Activated CD8-positive, alpha-beta T cell treated with anti-CD3 and anti-CD28 coated beads for 36 hours (primary cell): ENCODE measurements at regions not wholly inside any gene's neighbourhood (a gene's known extent, or its start where the extent isn't known, plus 50 kb on each side); places are given as distances from the start of the nearest gene placed in this dataset.

Experiments used
- ATAC-seq: fragments of 200-7000 bp; cut with Tn5 transposase; one replicate; pipeline ENCODE4 v1.10.0; 2021; ENCODE audit warnings: mild to moderate bottlenecking, moderate library complexity
- CTCF ChIA-PET: fragments of 350-600 bp; sonication (Branson Sonifier 250); formaldehyde crosslinking; loops from one replicate; lab custom pipeline; 2021; ENCODE audit warnings: antibody characterized with exemption; lab: Charles Lee
- POLR2A ChIA-PET: fragments of 350-600 bp; sonication (Branson Sonifier 250); formaldehyde crosslinking; loops from one replicate; lab custom pipeline; 2021; ENCODE audit warnings: antibody characterized with exemption; lab: Charles Lee
- DNase-seq: peaks from one replicate; pipeline ENCODE4 v3.0.0-alpha.2; 2020
- H3K27ac Mint-ChIP-seq: one replicate; pipeline ENCODE4 v1.8.0; 2021; ENCODE audit warnings: mild to moderate bottlenecking, mixed read lengths
- H3K27me3 Mint-ChIP-seq: one replicate; pipeline ENCODE4 v1.8.0; 2021; ENCODE audit warnings: mixed read lengths
- H3K36me3 Mint-ChIP-seq: one replicate; pipeline ENCODE4 v1.8.0; 2021; ENCODE audit warnings: low read depth, mixed read lengths
- H3K4me1 Mint-ChIP-seq: one replicate; pipeline ENCODE4 v1.8.0; 2021; ENCODE audit warnings: low read depth, mixed read lengths
- H3K4me3 Mint-ChIP-seq: one replicate; pipeline ENCODE4 v1.8.0; 2021; ENCODE audit warnings: mild to moderate bottlenecking, moderate library complexity, mixed read lengths
- H3K9me3 Mint-ChIP-seq: one replicate; pipeline ENCODE4 v1.8.0; 2021; ENCODE audit warnings: mixed read lengths
- intact Hi-C: fragments of 100-400 bp; cut with micrococcal nuclease; formaldehyde crosslinking; loops from one replicate; pipeline ENCODE4 v1.10.0; 2022
- TF ChIP-seq, protein P1 (sequence below): fragments of 200-600 bp; IDR thresholded peaks from one replicate; pipeline ENCODE4 v1.8.0; 2022; ENCODE audit warnings: antibody characterized with exemption, mild to moderate bottlenecking

GRCh38 chr1:238104752-238105151, 214.0 kb upstream of the ZP4 start:
- ATAC-seq = no peak
- TF ChIP-seq, protein P1, sequence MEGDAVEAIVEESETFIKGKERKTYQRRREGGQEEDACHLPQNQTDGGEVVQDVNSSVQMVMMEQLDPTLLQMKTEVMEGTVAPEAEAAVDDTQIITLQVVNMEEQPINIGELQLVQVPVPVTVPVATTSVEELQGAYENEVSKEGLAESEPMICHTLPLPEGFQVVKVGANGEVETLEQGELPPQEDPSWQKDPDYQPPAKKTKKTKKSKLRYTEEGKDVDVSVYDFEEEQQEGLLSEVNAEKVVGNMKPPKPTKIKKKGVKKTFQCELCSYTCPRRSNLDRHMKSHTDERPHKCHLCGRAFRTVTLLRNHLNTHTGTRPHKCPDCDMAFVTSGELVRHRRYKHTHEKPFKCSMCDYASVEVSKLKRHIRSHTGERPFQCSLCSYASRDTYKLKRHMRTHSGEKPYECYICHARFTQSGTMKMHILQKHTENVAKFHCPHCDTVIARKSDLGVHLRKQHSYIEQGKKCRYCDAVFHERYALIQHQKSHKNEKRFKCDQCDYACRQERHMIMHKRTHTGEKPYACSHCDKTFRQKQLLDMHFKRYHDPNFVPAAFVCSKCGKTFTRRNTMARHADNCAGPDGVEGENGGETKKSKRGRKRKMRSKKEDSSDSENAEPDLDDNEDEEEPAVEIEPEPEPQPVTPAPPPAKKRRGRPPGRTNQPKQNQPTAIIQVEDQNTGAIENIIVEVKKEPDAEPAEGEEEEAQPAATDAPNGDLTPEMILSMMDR = no peak
- H3K4me3 Mint-ChIP-seq = no peak overlapping the region

DNA sequence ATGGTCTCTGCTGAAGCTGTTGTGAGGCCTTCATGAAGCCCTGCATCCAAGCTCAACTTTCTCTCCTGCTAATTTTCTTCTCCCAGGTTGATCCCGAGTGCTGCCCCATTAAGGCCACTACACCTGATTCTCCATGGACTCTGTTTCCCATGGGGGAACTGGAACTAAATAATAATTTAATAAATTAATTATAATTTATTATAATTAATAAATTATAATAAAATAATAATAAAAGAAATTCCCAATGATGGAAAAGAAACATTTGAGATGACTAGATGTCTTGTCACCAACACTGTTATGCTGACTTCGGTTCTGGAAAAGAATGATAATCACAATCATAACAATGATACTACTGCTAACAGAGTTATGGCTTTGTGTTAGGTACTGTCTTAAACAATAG, 211.2 kb upstream of the ZP4 start:
- DNase-seq (no peak), ATAC-seq (no peak)
- no peaks in the 10 kb centered on the region for H3K27me3 Mint-ChIP-seq
- no peaks in the 10 kb centered on the region for H3K4me1 Mint-ChIP-seq
- H3K27ac Mint-ChIP-seq = no peak overlapping the region
- H3K9me3 Mint-ChIP-seq = peaks cover 8% of the 10 kb centered on the region
- intact Hi-C loops = no loop called here
- ChIA-PET POLR2A (no interaction called here), CTCF (no interaction called here)
- no peaks in the 10 kb centered on the region for H3K36me3 Mint-ChIP-seq
- H3K4me3 Mint-ChIP-seq = no peak overlapping the region
- TF ChIP-seq, protein P1 = no peak

More at GRCh38 chr1:238104752-238105151, 214.0 kb upstream of the ZP4 start:
- Mint-ChIP-seq H3K27me3 (no peaks in the 10 kb centered on the region), H3K9me3 (peaks cover 7% of the 10 kb centered on the region), H3K27ac (no peak overlapping the region), H3K4me1 (no peaks in the 10 kb centered on the region), H3K36me3 (no peaks in the 10 kb centered on the region)
- CTCF ChIA-PET = no interaction called here
- no peak for DNase-seq
- POLR2A ChIA-PET = no interaction called here
- intact Hi-C loops = no loop called here

GRCh38 chr1:238099871-238100270, 209.1 kb upstream of the ZP4 start:
- POLR2A ChIA-PET = no interaction called here
- Mint-ChIP-seq H3K36me3 (no peaks in the 10 kb centered on the region), H3K9me3 (peaks cover 8% of the 10 kb centered on the region), H3K27me3 (no peaks in the 10 kb centered on the region), H3K27ac (no peak overlapping the region), H3K4me3 (no peak overlapping the region), H3K4me1 (no peaks in the 10 kb centered on the region)
- no peak for DNase-seq
- CTCF ChIA-PET = no interaction called here
- intact Hi-C loops = no loop called here
- ATAC-seq = no peak
- TF ChIP-seq, protein P1 = no peak

DNA sequence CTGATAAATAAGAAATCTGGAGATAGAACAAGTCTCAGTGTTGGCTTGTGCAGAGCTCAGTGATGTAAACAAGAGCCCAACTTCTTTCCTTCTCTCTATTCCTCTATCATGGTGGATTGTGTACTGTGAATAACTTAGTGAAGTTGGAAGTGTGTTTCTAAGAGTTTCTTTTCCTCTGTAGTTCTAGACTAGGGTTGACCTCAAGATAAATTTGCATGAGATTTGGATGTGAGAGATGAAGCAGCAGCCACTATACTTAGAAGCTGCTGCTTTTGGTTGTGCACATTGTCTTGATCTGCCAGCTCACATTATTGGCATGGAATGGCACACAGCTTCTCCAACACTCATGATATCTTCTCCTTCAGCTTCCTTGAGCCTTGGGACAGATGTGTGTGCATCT, 198.9 kb upstream of the ZP4 start:
- H3K27ac Mint-ChIP-seq = no peak overlapping the region

GRCh38 chr1:238088560-238089290, 198.0 kb upstream of the ZP4 start:
- ChIA-PET POLR2A (no interaction called here), CTCF (no interaction called here)
- H3K9me3 Mint-ChIP-seq = no peaks in the 10 kb centered on the region
- no peaks in the 10 kb centered on the region for H3K4me1 Mint-ChIP-seq
- ATAC-seq (no peak), DNase-seq (no peak)
- intact Hi-C loops = no loop called here
- H3K27ac Mint-ChIP-seq = no peak overlapping the region
- no peaks in the 10 kb centered on the region for H3K36me3 Mint-ChIP-seq
- TF ChIP-seq, protein P1 = no peak
- H3K27me3 Mint-ChIP-seq = no peaks in the 10 kb centered on the region
- no peak overlapping the region for H3K4me3 Mint-ChIP-seq

More for the DNA sequence above, 198.9 kb upstream of the ZP4 start:
- Mint-ChIP-seq H3K9me3 (no peaks in the 10 kb centered on the region), H3K36me3 (no peaks in the 10 kb centered on the region), H3K27me3 (no peaks in the 10 kb centered on the region), H3K4me3 (no peak overlapping the region), H3K4me1 (no peaks in the 10 kb centered on the region)
- DNase-seq (no peak), ATAC-seq (no peak)
- ChIA-PET CTCF (no interaction called here), POLR2A (no interaction called here)
- intact Hi-C loops = no loop called here
- TF ChIP-seq, protein P1 = no peak
